ENCODE measurements at regions not wholly inside any gene's neighbourhood (a gene's known extent, or its start where the extent isn't known, plus 50 kb on each side); places are given as distances from the start of the nearest gene placed in this dataset.

GRCh38 chr18:61085036-61085435, 248.2 kb upstream of the CDH20 start:
- Histone ChIP-seq H3K36me3 (no peaks in the 10 kb centered on the region), H3K4me1 (no peaks in the 10 kb centered on the region), H3K27me3 (no peaks in the 10 kb centered on the region), H3K27ac (no peak overlapping the region), H3K9me3 (replicated peaks) (no peaks in the 10 kb centered on the region), H3K4me3 (no peak overlapping the region)
- DNase-seq, result no peak

- Histone ChIP-seq H3K27me3 (no peaks in the 10 kb centered on the region), H3K9me3 (replicated peaks) (no peaks in the 10 kb centered on the region), H3K36me3 (no peaks in the 10 kb centered on the region), H3K4me3 (no peak overlapping the region), H3K4me1 (no peaks in the 10 kb centered on the region), H3K27ac (no peak overlapping the region)
- no peak for DNase-seq
Observed at GRCh38 chr18:61085761-61086160, 247.5 kb upstream of the CDH20 start.

- Histone ChIP-seq H3K27ac (no peak overlapping the region), H3K4me3 (no peak overlapping the region), H3K4me1 (no peaks in the 10 kb centered on the region), H3K9me3 (replicated peaks) (no peaks in the 10 kb centered on the region), H3K36me3 (no peaks in the 10 kb centered on the region), H3K27me3 (no peaks in the 10 kb centered on the region)
- DNase-seq, result no peak
Observed at GRCh38 chr18:61086657-61087056, 246.6 kb upstream of the CDH20 start.

- Histone ChIP-seq H3K4me3 (no peak overlapping the region), H3K27me3 (no peaks in the 10 kb centered on the region), H3K36me3 (no peaks in the 10 kb centered on the region), H3K27ac (no peak overlapping the region), H3K9me3 (replicated peaks) (no peaks in the 10 kb centered on the region), H3K4me1 (no peaks in the 10 kb centered on the region)
- DNase-seq, result no peak
Observed at GRCh38 chr18:61091379-61091778, 241.9 kb upstream of the CDH20 start.

GRCh38 chr18:61093965-61094364, 239.3 kb upstream of the CDH20 start:
- H3K4me1 ChIP-seq, result no peaks in the 10 kb centered on the region
- no peaks in the 10 kb centered on the region for H3K27me3 ChIP-seq
- no peak overlapping the region for H3K27ac ChIP-seq
- no peaks in the 10 kb centered on the region for H3K9me3 ChIP-seq (replicated peaks)
- H3K36me3 ChIP-seq, result no peaks in the 10 kb centered on the region
- no peak for DNase-seq
- H3K4me3 ChIP-seq, result no peak overlapping the region

GRCh38 chr18:61096226-61096625, 237.0 kb upstream of the CDH20 start:
- H3K36me3 ChIP-seq, result no peaks in the 10 kb centered on the region
- DNase-seq, result no peak
- H3K9me3 ChIP-seq (replicated peaks), result no peaks in the 10 kb centered on the region
- H3K4me1 ChIP-seq, result no peaks in the 10 kb centered on the region
- no peak overlapping the region for H3K4me3 ChIP-seq
- H3K27me3 ChIP-seq, result no peaks in the 10 kb centered on the region
- H3K27ac ChIP-seq, result no peak overlapping the region

GRCh38 chr18:61107113-61107512, 226.1 kb upstream of the CDH20 start:
- no peak overlapping the region for H3K27ac ChIP-seq
- no peaks in the 10 kb centered on the region for H3K27me3 ChIP-seq
- H3K4me1 ChIP-seq, result no peaks in the 10 kb centered on the region
- no peak overlapping the region for H3K4me3 ChIP-seq
- DNase-seq, result no peak
- no peaks in the 10 kb centered on the region for H3K9me3 ChIP-seq (replicated peaks)
- no peaks in the 10 kb centered on the region for H3K36me3 ChIP-seq

GRCh38 chr18:61108706-61109105, 224.5 kb upstream of the CDH20 start:
- Histone ChIP-seq H3K4me1 (no peaks in the 10 kb centered on the region), H3K36me3 (no peaks in the 10 kb centered on the region), H3K9me3 (replicated peaks) (no peaks in the 10 kb centered on the region), H3K27me3 (no peaks in the 10 kb centered on the region), H3K27ac (no peak overlapping the region), H3K4me3 (no peak overlapping the region)
- no peak for DNase-seq

GRCh38 chr18:61123309-61123708, 209.9 kb upstream of the CDH20 start:
- Histone ChIP-seq H3K9me3 (replicated peaks) (no peaks in the 10 kb centered on the region), H3K27me3 (no peaks in the 10 kb centered on the region), H3K27ac (no peak overlapping the region), H3K4me3 (no peak overlapping the region), H3K36me3 (no peaks in the 10 kb centered on the region), H3K4me1 (no peaks in the 10 kb centered on the region)
- no peak for DNase-seq

- DNase-seq, result no peak
- no peaks in the 10 kb centered on the region for H3K27me3 ChIP-seq
- H3K4me3 ChIP-seq, result no peak overlapping the region
- no peaks in the 10 kb centered on the region for H3K36me3 ChIP-seq
- H3K4me1 ChIP-seq, result no peaks in the 10 kb centered on the region
- H3K9me3 ChIP-seq (replicated peaks), result no peaks in the 10 kb centered on the region
- no peak overlapping the region for H3K27ac ChIP-seq
Observed at GRCh38 chr18:61127714-61128467, 205.3 kb upstream of the CDH20 start.

- H3K36me3 ChIP-seq, result no peaks in the 10 kb centered on the region
- DNase-seq, result no peak
- no peaks in the 10 kb centered on the region for H3K4me1 ChIP-seq
- no peaks in the 10 kb centered on the region for H3K27me3 ChIP-seq
- H3K9me3 ChIP-seq (replicated peaks), result no peaks in the 10 kb centered on the region
- no peak overlapping the region for H3K4me3 ChIP-seq
- no peak overlapping the region for H3K27ac ChIP-seq
Observed at GRCh38 chr18:61129001-61129400, 204.2 kb upstream of the CDH20 start.

GRCh38 chr18:61132031-61132430, 201.2 kb upstream of the CDH20 start:
- no peak overlapping the region for H3K27ac ChIP-seq
- no peaks in the 10 kb centered on the region for H3K27me3 ChIP-seq
- no peak overlapping the region for H3K4me3 ChIP-seq
- no peak for DNase-seq
- no peaks in the 10 kb centered on the region for H3K36me3 ChIP-seq
- no peaks in the 10 kb centered on the region for H3K9me3 ChIP-seq (replicated peaks)
- no peaks in the 10 kb centered on the region for H3K4me1 ChIP-seq

GRCh38 chr18:61133783-61134182, 199.4 kb upstream of the CDH20 start:
- H3K4me3 ChIP-seq, result no peak overlapping the region
- no peaks in the 10 kb centered on the region for H3K36me3 ChIP-seq
- no peaks in the 10 kb centered on the region for H3K27me3 ChIP-seq
- no peaks in the 10 kb centered on the region for H3K9me3 ChIP-seq (replicated peaks)
- no peak for DNase-seq
- H3K4me1 ChIP-seq, result no peaks in the 10 kb centered on the region
- H3K27ac ChIP-seq, result no peak overlapping the region

- no peak overlapping the region for H3K27ac ChIP-seq
Observed at GRCh38 chr18:61136711-61137251, 196.4 kb upstream of the CDH20 start.

GRCh38 chr18:61141691-61142090, 191.5 kb upstream of the CDH20 start:
- Histone ChIP-seq H3K36me3 (no peaks in the 10 kb centered on the region), H3K27ac (no peak overlapping the region), H3K4me3 (no peak overlapping the region), H3K9me3 (replicated peaks) (no peaks in the 10 kb centered on the region), H3K4me1 (no peaks in the 10 kb centered on the region), H3K27me3 (no peaks in the 10 kb centered on the region)
- no peak for DNase-seq

More at GRCh38 chr18:61136711-61137251, 196.4 kb upstream of the CDH20 start:
- no peaks in the 10 kb centered on the region for H3K36me3 ChIP-seq
- H3K27me3 ChIP-seq, result no peaks in the 10 kb centered on the region
- H3K4me3 ChIP-seq, result no peak overlapping the region
- DNase-seq, result no peak
- H3K9me3 ChIP-seq (replicated peaks), result no peaks in the 10 kb centered on the region
- no peaks in the 10 kb centered on the region for H3K4me1 ChIP-seq

GRCh38 chr18:61148322-61148721, 184.9 kb upstream of the CDH20 start:
- no peaks in the 10 kb centered on the region for H3K4me1 ChIP-seq
- no peak overlapping the region for H3K4me3 ChIP-seq
- no peak for DNase-seq
- no peaks in the 10 kb centered on the region for H3K27me3 ChIP-seq
- no peaks in the 10 kb centered on the region for H3K36me3 ChIP-seq
- H3K27ac ChIP-seq, result no peak overlapping the region
- no peaks in the 10 kb centered on the region for H3K9me3 ChIP-seq (replicated peaks)
